OCI-LY1 (cell line): ENCODE measurements at regions not wholly inside any gene's neighbourhood (a gene's known extent, or its start where the extent isn't known, plus 50 kb on each side); places are given as distances from the start of the nearest gene placed in this dataset.

Source experiments
- CTCF ChIP-seq: fragments of 200-600 bp; sonication (generic), shearing (Covaris generic); IDR thresholded peaks from 2 replicates; pipeline ENCODE4 v1.5.1; 2017; ENCODE audit warnings: mild to moderate bottlenecking, antibody characterized with exemption, low read length, moderate library complexity, mixed read lengths
- EZH2 ChIP-seq: fragments of 200-600 bp; sonication (generic), shearing (Covaris generic); IDR thresholded peaks from 2 replicates; pipeline ENCODE4 v1.8.0; 2017; ENCODE audit warnings: borderline replicate concordance, mixed run types, mild to moderate bottlenecking, antibody characterized with exemption, low read length, moderate library complexity, mixed read lengths

GRCh38 chr22:44609400-44609988 is 92.5 kb upstream of the PRR5 start:
- TF ChIP-seq CTCF (no peak), EZH2 (no peak)
